WTC11 (cell line): ENCODE measurements at regions not wholly inside any gene's neighbourhood (a gene's known extent, or its start where the extent isn't known, plus 50 kb on each side); places are given as distances from the start of the nearest gene placed in this dataset.

ENCODE experiments used
- ATAC-seq: fragments of 200-7000 bp; cut with Tn5 transposase; 2 replicates; pipeline ENCODE4 v1.10.0; 2021; ENCODE audit warnings: mild to moderate bottlenecking, moderate library complexity
- CTCF ChIA-PET: fragments of 300-600 bp; sonication (Branson Sonifier 250); formaldehyde crosslinking; loops from one replicate; lab custom pipeline; 2021; ENCODE audit warnings: antibody characterized with exemption; lab: Charles Lee
- POLR2A ChIA-PET: fragments of 350-600 bp; sonication (Branson Sonifier 250); formaldehyde crosslinking; loops from one replicate; lab custom pipeline; 2021; ENCODE audit warnings: antibody characterized with exemption; lab: Charles Lee
- DNase-seq: peaks from one replicate; pipeline ENCODE4 v3.0.0; 2021; ENCODE audit warnings: low spot score
- H3K27ac Mint-ChIP-seq: 2 replicates; pipeline ENCODE4 v1.8.0; 2021; ENCODE audit warnings: mixed read lengths
- H3K27me3 Mint-ChIP-seq: 2 replicates; pipeline ENCODE4 v1.8.0; 2021; ENCODE audit warnings: low read depth, mild to moderate bottlenecking, moderate library complexity, mixed read lengths
- H3K36me3 Mint-ChIP-seq: 2 replicates; pipeline ENCODE4 v1.8.0; 2021; ENCODE audit warnings: mixed read lengths
- H3K4me1 Mint-ChIP-seq: 2 replicates; pipeline ENCODE4 v1.8.0; 2022; ENCODE audit warnings: mixed read lengths
- H3K4me3 Mint-ChIP-seq: 2 replicates; pipeline ENCODE4 v1.8.0; 2021; ENCODE audit warnings: mild to moderate bottlenecking, moderate library complexity, mixed read lengths
- H3K9me3 Mint-ChIP-seq: 2 replicates; pipeline ENCODE4 v1.8.0; 2021; ENCODE audit warnings: mixed read lengths
- CREB1 ChIP-seq: sonication (generic); formaldehyde crosslinking; IDR thresholded peaks from 2 replicates; pipeline ENCODE4 v1.8.0; 2023; ENCODE audit warnings: mild to moderate bottlenecking, missing genetic modification reagents
- CREM ChIP-seq: sonication (generic); formaldehyde crosslinking; IDR thresholded peaks from 2 replicates; pipeline ENCODE4 v1.8.1; 2022; ENCODE audit warnings: mild to moderate bottlenecking, missing genetic modification reagents, moderate library complexity
- ESRRA ChIP-seq: sonication (generic); formaldehyde crosslinking; IDR thresholded peaks from 2 replicates; pipeline ENCODE4 v1.8.1; 2022; ENCODE audit warnings: mild to moderate bottlenecking, missing genetic modification reagents, borderline replicate concordance
- FOXK1 ChIP-seq: sonication (generic); formaldehyde crosslinking; IDR thresholded peaks from 2 replicates; pipeline ENCODE4 v1.8.0; 2022; ENCODE audit warnings: mild to moderate bottlenecking, moderate library complexity, missing genetic modification reagents
- TEAD4 ChIP-seq: sonication (generic); formaldehyde crosslinking; IDR thresholded peaks from 2 replicates; pipeline ENCODE4 v1.8.0; 2022; ENCODE audit warnings: mild to moderate bottlenecking, missing genetic modification reagents
- TP53 ChIP-seq: sonication (generic); formaldehyde crosslinking; IDR thresholded peaks from 2 replicates; pipeline ENCODE4 v1.8.1; 2023; ENCODE audit warnings: mild to moderate bottlenecking, missing genetic modification reagents
- ZBTB21 ChIP-seq: sonication (generic); formaldehyde crosslinking; IDR thresholded peaks from 2 replicates; pipeline ENCODE4 v1.8.1; 2023; ENCODE audit warnings: mild to moderate bottlenecking, missing genetic modification reagents, borderline replicate concordance
- ZNF121 ChIP-seq: sonication (generic); formaldehyde crosslinking; IDR thresholded peaks from 2 replicates; pipeline ENCODE4 v1.8.0; 2023; ENCODE audit warnings: missing genetic modification reagents
- ZNF232 ChIP-seq: sonication (generic); formaldehyde crosslinking; IDR thresholded peaks from 2 replicates; pipeline ENCODE4 v1.8.0; 2022; ENCODE audit warnings: mild to moderate bottlenecking, missing genetic modification reagents
- ZNF423 ChIP-seq: fragments of 250-450 bp; sonication (Bioruptor Pico); IDR thresholded peaks from 2 replicates; pipeline ENCODE4 v2.1.2; 2022; ENCODE audit warnings: mild to moderate bottlenecking, moderate library complexity
- TF ChIP-seq, protein P1 (sequence below): fragments of 250-450 bp; sonication (Bioruptor Pico); IDR thresholded peaks from 2 replicates; pipeline ENCODE4 v1.9.0; 2021; ENCODE audit warnings: mild to moderate bottlenecking
- TF ChIP-seq, protein P2 (sequence below): fragments of 250-450 bp; sonication (Bioruptor Pico); IDR thresholded peaks from 2 replicates; pipeline ENCODE4 v1.9.0; 2021; ENCODE audit warnings: mild to moderate bottlenecking
- TF ChIP-seq, protein P3 (sequence below): sonication (generic); formaldehyde crosslinking; IDR thresholded peaks from 2 replicates; pipeline ENCODE4 v1.8.1; 2023; ENCODE audit warnings: mild to moderate bottlenecking, missing genetic modification reagents, moderate library complexity
- TF ChIP-seq, protein P4 (sequence below): sonication (generic); formaldehyde crosslinking; IDR thresholded peaks from 2 replicates; pipeline ENCODE4 v1.8.1; 2023; ENCODE audit warnings: mild to moderate bottlenecking, moderate library complexity, missing genetic modification reagents
- TF ChIP-seq, protein P5 (sequence below): sonication (generic); formaldehyde crosslinking; IDR thresholded peaks from 2 replicates; pipeline ENCODE4 v1.8.1; 2022; ENCODE audit warnings: low read depth, missing genetic modification reagents, borderline replicate concordance
- TF ChIP-seq, protein P6 (sequence below): sonication (generic); formaldehyde crosslinking; conservative IDR thresholded peaks from 2 replicates; pipeline ENCODE4 v1.8.1; 2023; ENCODE audit warnings: mild to moderate bottlenecking, low read depth, missing genetic modification reagents, moderate library complexity

DNA sequence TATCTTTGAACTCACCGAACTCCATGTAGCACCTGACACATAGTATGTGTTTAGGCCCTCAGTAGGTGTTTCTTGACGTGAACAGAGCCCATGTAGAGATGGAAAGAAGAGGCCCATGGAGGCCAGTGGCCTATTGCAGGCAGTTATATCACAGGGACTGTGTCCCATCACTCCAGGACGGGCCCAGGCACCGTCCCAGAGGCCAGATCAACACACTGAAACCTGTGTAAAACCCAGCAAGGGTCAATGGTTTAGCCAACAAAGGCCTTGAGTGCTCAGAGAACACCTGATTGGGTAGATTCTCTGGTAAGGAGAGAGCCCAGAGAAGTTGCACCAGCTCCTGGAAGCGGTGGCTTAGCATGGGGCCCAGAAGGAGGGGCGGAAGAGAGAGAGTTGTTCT lies 82.8 kb downstream of the INHBB start:
- no peak for DNase-seq
- peaks cover 26% of the 10 kb centered on the region for H3K27me3 Mint-ChIP-seq

DNA sequence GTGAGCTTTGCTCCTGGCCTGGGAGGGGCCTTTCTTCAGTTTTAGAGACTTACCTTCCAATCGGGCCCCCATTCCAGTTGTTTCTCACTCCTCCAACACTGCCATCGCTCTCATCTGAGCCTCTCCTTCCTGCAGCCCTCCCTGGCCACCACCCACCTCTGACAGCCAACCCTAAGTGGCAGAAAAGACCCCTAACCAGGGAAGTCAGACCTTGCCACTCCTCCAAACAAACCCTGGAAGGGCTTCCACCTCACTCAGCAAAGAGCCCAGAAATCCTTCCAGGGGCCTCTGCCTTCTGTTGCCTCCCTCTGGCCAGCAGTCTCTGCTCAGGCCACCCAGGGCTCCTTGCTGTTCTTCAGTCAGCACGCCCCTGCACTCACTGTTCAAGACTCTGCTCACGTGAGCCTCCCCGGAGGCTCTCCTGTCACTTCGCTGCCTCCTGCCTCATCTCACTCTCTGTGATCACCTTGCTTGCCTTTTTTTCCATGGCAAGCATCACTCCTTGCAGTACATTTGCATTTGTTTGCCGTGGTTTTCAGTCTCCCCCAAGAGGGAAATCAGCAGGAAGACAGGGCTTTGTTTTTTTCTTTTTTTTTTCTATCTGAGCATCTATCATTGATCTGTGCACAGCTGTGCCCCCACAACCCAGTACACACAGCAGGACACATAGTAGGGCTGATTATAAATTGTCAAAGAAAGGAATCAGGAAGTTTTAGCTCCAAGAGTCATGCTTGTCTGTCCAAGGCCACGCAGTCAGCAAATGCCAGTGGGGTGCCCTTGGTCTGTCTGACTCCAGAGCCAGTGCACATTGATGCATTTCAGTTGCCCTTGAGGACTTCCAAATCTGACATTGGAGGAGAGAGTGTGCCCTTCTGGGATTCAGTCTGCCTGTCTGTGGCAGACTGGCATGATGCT lies 83.9 kb downstream of the INHBB start:
- peak; percentile 53 for ATAC-seq
- ChIA-PET CTCF (interaction anchor here (1.0 to 1.7 kb wide), 3 partner anchors 86 to 123 kb away, joined by 3 to 4 read pairs (median 4); no protein-coding TSS in a partner anchor), POLR2A (interaction anchor here (0.6 kb wide), 1 partner anchor 36 kb away, joined by 3 read pairs; no protein-coding TSS in a partner anchor)
- TF ChIP-seq, protein P1, sequence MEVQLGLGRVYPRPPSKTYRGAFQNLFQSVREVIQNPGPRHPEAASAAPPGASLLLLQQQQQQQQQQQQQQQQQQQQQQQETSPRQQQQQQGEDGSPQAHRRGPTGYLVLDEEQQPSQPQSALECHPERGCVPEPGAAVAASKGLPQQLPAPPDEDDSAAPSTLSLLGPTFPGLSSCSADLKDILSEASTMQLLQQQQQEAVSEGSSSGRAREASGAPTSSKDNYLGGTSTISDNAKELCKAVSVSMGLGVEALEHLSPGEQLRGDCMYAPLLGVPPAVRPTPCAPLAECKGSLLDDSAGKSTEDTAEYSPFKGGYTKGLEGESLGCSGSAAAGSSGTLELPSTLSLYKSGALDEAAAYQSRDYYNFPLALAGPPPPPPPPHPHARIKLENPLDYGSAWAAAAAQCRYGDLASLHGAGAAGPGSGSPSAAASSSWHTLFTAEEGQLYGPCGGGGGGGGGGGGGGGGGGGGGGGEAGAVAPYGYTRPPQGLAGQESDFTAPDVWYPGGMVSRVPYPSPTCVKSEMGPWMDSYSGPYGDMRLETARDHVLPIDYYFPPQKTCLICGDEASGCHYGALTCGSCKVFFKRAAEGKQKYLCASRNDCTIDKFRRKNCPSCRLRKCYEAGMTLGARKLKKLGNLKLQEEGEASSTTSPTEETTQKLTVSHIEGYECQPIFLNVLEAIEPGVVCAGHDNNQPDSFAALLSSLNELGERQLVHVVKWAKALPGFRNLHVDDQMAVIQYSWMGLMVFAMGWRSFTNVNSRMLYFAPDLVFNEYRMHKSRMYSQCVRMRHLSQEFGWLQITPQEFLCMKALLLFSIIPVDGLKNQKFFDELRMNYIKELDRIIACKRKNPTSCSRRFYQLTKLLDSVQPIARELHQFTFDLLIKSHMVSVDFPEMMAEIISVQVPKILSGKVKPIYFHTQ (CRISPR knock-in tag), result no peak
- TF ChIP-seq, protein P2, sequence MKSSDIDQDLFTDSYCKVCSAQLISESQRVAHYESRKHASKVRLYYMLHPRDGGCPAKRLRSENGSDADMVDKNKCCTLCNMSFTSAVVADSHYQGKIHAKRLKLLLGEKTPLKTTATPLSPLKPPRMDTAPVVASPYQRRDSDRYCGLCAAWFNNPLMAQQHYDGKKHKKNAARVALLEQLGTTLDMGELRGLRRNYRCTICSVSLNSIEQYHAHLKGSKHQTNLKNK (CRISPR knock-in tag), result no peak
- TF ChIP-seq, protein P3, sequence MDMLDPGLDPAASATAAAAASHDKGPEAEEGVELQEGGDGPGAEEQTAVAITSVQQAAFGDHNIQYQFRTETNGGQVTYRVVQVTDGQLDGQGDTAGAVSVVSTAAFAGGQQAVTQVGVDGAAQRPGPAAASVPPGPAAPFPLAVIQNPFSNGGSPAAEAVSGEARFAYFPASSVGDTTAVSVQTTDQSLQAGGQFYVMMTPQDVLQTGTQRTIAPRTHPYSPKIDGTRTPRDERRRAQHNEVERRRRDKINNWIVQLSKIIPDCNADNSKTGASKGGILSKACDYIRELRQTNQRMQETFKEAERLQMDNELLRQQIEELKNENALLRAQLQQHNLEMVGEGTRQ (CRISPR knock-in tag), result peak; percentile 54
- TF ChIP-seq ZNF423 (CRISPR knock-in tag) (no peak), ZNF121 (CRISPR knock-in tag) (no peak), ESRRA (no peak), CREM (CRISPR knock-in tag) (no peak)
- TF ChIP-seq, protein P4, sequence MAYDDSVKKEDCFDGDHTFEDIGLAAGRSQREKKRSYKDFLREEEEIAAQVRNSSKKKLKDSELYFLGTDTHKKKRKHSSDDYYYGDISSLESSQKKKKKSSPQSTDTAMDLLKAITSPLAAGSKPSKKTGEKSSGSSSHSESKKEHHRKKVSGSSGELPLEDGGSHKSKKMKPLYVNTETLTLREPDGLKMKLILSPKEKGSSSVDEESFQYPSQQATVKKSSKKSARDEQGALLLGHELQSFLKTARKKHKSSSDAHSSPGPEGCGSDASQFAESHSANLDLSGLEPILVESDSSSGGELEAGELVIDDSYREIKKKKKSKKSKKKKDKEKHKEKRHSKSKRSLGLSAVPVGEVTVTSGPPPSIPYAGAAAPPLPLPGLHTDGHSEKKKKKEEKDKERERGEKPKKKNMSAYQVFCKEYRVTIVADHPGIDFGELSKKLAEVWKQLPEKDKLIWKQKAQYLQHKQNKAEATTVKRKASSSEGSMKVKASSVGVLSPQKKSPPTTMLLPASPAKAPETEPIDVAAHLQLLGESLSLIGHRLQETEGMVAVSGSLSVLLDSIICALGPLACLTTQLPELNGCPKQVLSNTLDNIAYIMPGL (CRISPR knock-in tag), result no peak
- Mint-ChIP-seq H3K36me3 (no peaks in the 10 kb centered on the region), H3K27ac (0 out of 2 replicates have a peak overlapping the region, but pooled peaks have one; percentile 28), H3K4me1 (peaks cover 36% of the 10 kb centered on the region), H3K9me3 (no peaks in the 10 kb centered on the region), H3K27me3 (peaks cover 28% of the 10 kb centered on the region), H3K4me3 (peak overlapping the region; percentile 16; the same call in 1 of the 2 replicates)
- no peak for DNase-seq

More for the DNA sequence above, 82.8 kb downstream of the INHBB start:
- Mint-ChIP-seq H3K4me1 (peaks cover 28% of the 10 kb centered on the region), H3K9me3 (no peaks in the 10 kb centered on the region), H3K27ac (no peak overlapping the region), H3K36me3 (no peaks in the 10 kb centered on the region), H3K4me3 (no peak overlapping the region)
- ChIA-PET POLR2A (no interaction called here), CTCF (interaction anchor here (1.7 kb wide), 1 partner anchor 85 kb away, joined by 4 read pairs; no protein-coding TSS in a partner anchor)
- ATAC-seq, result peak; percentile 38
- no peak for TF ChIP-seq ZNF232 (CRISPR knock-in tag)
- no peak for TF ChIP-seq CREB1
- TF ChIP-seq ZBTB21 (CRISPR knock-in tag), result no peak
- TF ChIP-seq, protein P5, sequence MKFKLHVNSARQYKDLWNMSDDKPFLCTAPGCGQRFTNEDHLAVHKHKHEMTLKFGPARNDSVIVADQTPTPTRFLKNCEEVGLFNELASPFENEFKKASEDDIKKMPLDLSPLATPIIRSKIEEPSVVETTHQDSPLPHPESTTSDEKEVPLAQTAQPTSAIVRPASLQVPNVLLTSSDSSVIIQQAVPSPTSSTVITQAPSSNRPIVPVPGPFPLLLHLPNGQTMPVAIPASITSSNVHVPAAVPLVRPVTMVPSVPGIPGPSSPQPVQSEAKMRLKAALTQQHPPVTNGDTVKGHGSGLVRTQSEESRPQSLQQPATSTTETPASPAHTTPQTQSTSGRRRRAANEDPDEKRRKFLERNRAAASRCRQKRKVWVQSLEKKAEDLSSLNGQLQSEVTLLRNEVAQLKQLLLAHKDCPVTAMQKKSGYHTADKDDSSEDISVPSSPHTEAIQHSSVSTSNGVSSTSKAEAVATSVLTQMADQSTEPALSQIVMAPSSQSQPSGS (CRISPR knock-in tag), result no peak
- TF ChIP-seq TEAD4 (CRISPR knock-in tag), result no peak
- TF ChIP-seq, protein P6, sequence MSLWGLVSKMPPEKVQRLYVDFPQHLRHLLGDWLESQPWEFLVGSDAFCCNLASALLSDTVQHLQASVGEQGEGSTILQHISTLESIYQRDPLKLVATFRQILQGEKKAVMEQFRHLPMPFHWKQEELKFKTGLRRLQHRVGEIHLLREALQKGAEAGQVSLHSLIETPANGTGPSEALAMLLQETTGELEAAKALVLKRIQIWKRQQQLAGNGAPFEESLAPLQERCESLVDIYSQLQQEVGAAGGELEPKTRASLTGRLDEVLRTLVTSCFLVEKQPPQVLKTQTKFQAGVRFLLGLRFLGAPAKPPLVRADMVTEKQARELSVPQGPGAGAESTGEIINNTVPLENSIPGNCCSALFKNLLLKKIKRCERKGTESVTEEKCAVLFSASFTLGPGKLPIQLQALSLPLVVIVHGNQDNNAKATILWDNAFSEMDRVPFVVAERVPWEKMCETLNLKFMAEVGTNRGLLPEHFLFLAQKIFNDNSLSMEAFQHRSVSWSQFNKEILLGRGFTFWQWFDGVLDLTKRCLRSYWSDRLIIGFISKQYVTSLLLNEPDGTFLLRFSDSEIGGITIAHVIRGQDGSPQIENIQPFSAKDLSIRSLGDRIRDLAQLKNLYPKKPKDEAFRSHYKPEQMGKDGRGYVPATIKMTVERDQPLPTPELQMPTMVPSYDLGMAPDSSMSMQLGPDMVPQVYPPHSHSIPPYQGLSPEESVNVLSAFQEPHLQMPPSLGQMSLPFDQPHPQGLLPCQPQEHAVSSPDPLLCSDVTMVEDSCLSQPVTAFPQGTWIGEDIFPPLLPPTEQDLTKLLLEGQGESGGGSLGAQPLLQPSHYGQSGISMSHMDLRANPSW (CRISPR knock-in tag), result no peak
- TF ChIP-seq TP53 (CRISPR knock-in tag), result no peak
- TF ChIP-seq, protein P2 (CRISPR knock-in tag), result no peak
- no peak for TF ChIP-seq FOXK1
